PC-9 (cell line): ENCODE measurements at regions not wholly inside any gene's neighbourhood (a gene's known extent, or its start where the extent isn't known, plus 50 kb on each side); places are given as distances from the start of the nearest gene placed in this dataset.

Experiments
- EZH2 ChIP-seq: fragments of 200-600 bp; sonication (generic); IDR thresholded peaks from 2 replicates; pipeline ENCODE4 v1.8.0; 2017; ENCODE audit warnings: antibody characterized with exemption, low read depth
- TF ChIP-seq, protein P1 (sequence below): fragments of 200-600 bp; sonication (generic); conservative IDR thresholded peaks from 2 replicates; pipeline ENCODE4 v1.6.1; 2017; ENCODE audit warnings: mixed run types, antibody characterized with exemption, mild to moderate bottlenecking, moderate library complexity

DNA sequence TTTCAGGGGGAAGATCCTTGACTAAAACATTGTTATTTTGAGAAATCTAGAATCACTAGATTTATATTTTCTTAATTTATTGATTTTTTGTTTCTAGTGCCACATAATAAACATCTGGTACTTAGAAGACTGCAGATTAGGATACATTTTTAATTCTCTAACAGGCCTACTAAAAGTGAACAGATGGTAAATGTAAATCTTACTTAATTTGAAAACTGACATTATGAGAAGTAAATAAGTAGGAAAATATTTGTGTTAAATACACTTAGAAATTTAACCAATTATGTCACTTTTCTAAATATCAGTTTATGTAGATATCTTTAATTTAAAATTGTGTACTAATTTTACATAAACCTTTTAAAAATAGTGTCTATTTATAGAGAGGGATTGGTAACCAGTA lies 2255.6 kb upstream of the PCDH20 start:
- TF ChIP-seq, protein P1, sequence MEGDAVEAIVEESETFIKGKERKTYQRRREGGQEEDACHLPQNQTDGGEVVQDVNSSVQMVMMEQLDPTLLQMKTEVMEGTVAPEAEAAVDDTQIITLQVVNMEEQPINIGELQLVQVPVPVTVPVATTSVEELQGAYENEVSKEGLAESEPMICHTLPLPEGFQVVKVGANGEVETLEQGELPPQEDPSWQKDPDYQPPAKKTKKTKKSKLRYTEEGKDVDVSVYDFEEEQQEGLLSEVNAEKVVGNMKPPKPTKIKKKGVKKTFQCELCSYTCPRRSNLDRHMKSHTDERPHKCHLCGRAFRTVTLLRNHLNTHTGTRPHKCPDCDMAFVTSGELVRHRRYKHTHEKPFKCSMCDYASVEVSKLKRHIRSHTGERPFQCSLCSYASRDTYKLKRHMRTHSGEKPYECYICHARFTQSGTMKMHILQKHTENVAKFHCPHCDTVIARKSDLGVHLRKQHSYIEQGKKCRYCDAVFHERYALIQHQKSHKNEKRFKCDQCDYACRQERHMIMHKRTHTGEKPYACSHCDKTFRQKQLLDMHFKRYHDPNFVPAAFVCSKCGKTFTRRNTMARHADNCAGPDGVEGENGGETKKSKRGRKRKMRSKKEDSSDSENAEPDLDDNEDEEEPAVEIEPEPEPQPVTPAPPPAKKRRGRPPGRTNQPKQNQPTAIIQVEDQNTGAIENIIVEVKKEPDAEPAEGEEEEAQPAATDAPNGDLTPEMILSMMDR: no peak
- TF ChIP-seq EZH2: no peak
